IPS-15b (cell line): ENCODE measurements at regions not wholly inside any gene's neighbourhood (a gene's known extent, or its start where the extent isn't known, plus 50 kb on each side); places are given as distances from the start of the nearest gene placed in this dataset.

Experiments
- H3K27me3 ChIP-seq: one replicate; pipeline ENCODE4 v1.6.1; 2013; ENCODE audit warnings: low read length; ENCODE audit not compliant: control insufficient read depth, insufficient read depth
- H3K36me3 ChIP-seq: one replicate; pipeline ENCODE4 v1.6.1; 2013; ENCODE audit warnings: low read length; ENCODE audit not compliant: control insufficient read depth, insufficient read depth
- H3K4me1 ChIP-seq: one replicate; pipeline ENCODE4 v1.6.1; 2013; ENCODE audit warnings: mild to moderate bottlenecking, low read length; ENCODE audit not compliant: control insufficient read depth, insufficient read depth
- H3K4me3 ChIP-seq: one replicate; pipeline ENCODE4 v1.5.1; 2013; ENCODE audit warnings: low read depth, low read length
- H3K9ac ChIP-seq: one replicate; pipeline ENCODE4 v1.6.1; 2013; ENCODE audit warnings: low read depth, mild to moderate bottlenecking, low read length
- H3K9me3 ChIP-seq: one replicate; pipeline ENCODE4 v1.6.1; 2013; ENCODE audit warnings: mild to moderate bottlenecking, low read length; ENCODE audit not compliant: control insufficient read depth, insufficient read depth

DNA sequence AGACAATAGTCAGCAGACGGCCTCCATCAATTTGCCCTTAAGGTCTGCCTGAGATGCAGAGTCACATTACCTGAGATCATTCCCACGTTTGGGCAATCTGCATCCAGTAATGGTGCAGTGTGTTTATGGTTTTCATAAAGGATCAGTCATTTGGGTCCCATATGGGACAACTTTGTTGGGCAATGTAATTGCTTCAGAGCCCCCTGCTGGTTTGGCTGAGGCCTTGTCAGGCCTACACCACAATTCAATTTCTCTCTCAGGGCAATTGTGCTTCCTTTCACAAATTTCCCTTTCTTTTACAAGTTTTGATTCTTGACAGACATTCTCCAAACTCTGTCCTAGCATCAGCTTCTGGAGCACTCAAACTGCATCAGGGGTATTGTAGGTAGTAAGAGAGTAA lies 191.2 kb upstream of the SSTR1 start:
- Histone ChIP-seq H3K9ac (no peak overlapping the region), H3K27me3 (no peaks in the 10 kb centered on the region), H3K36me3 (peaks cover 6% of the 10 kb centered on the region), H3K9me3 (peaks cover 17% of the 10 kb centered on the region), H3K4me1 (no peaks in the 10 kb centered on the region), H3K4me3 (no peak overlapping the region)

DNA sequence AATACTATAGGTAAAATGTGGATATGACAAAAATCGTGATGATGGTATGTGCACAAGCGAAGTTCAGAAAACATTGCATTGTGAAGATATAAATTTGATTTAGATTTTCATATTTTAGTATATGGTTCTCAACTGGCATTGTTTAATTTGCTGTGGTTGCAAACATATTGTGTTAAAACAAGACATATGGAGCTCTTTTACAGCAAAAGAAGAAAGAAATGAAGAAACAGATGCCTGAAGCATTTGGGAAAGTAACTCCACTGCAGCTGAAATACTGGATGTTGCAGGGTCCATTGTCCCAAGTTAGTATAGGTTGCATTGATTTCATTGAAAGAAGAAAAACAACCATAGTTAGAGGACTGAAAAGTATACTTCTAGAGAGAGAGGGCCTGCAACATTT lies 185.8 kb upstream of the SSTR1 start:
- Histone ChIP-seq H3K9me3 (no peaks in the 10 kb centered on the region), H3K27me3 (no peaks in the 10 kb centered on the region), H3K9ac (no peak overlapping the region), H3K4me3 (no peak overlapping the region), H3K4me1 (no peaks in the 10 kb centered on the region), H3K36me3 (no peaks in the 10 kb centered on the region)

DNA sequence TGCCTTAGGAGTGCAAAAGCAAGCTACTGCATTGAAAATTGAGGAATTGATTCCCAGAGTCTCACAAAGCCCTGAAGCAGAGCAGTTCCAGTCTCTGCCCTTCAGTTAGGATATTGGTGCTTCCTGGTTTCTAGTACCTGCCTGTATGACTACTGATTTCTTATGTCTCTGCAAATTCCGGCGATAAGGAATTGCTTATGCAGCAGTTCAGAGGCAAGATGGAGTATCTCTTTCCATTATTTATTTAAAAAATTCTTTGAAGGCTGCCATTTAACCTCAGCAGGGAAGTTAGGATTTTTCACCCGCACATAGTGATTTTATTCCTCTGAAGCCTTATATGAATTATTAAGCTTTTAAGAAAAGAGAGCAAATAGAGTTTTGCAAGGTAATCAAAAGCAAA lies 184.9 kb upstream of the SSTR1 start:
- Histone ChIP-seq H3K9ac (no peak overlapping the region), H3K9me3 (no peaks in the 10 kb centered on the region), H3K4me3 (no peak overlapping the region), H3K4me1 (no peaks in the 10 kb centered on the region), H3K27me3 (no peaks in the 10 kb centered on the region), H3K36me3 (no peaks in the 10 kb centered on the region)

DNA sequence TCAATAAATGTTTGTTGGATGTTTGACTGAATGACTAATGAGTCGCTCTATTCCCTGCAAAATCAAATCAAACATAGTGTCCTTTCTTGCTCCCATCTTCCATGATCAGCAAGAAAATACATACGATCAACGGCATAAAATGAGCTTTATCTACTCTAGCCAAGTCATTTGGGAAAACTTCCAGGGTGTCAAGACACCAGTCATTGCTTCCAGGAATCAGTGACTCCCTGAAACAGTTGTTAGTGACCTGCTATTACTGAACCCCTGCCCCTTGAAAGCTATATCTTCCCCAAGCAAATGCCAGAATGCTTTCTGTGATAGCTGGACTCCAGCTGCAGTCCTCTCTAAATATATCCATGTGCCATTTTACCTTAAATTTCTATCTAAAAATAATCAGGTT lies 169.5 kb upstream of the SSTR1 start:
- Histone ChIP-seq H3K4me3 (no peak overlapping the region), H3K9me3 (no peaks in the 10 kb centered on the region), H3K9ac (no peak overlapping the region), H3K27me3 (no peaks in the 10 kb centered on the region), H3K36me3 (no peaks in the 10 kb centered on the region), H3K4me1 (peaks cover 3% of the 10 kb centered on the region)

DNA sequence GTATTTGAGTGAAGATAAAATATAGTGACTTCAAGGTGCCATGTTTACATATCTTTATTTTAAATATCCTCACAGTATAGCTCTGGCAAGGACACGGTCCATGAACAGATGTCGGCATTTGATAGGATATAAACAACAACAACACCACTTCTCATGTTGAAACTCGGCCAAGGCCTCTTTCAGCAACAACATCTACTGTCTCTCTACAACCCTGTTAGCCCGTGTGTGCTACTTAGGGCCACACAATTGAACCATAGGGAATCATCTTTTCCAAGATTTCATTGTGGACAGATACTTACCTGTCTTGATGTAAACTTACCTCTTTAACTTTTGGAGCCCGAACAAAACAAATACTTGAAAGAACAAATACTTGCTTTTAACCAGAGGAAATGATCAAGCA lies 168.7 kb upstream of the SSTR1 start:
- Histone ChIP-seq H3K9me3 (no peaks in the 10 kb centered on the region), H3K27me3 (no peaks in the 10 kb centered on the region), H3K36me3 (no peaks in the 10 kb centered on the region), H3K4me1 (peaks cover 3% of the 10 kb centered on the region), H3K4me3 (no peak overlapping the region), H3K9ac (no peak overlapping the region)

DNA sequence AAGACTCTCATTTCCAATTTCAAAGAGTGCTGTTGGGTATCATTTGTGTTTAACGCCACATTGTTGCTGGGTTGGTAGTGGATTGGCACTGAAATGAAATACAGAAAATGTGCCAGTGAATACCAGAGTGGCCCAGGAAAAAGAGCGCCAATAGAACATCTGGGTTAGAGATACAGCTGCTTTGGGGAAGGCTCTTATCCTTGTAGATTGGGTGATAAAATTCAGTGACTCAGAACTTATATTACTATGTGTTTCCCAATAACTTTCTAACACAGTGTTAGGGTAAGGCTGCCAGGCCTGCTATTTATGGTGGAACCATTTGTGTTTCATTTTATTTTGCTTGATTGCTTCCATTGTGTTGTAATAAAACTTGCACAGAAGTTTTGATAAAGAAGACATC lies 168.2 kb upstream of the SSTR1 start:
- no peak overlapping the region for H3K9ac ChIP-seq

DNA sequence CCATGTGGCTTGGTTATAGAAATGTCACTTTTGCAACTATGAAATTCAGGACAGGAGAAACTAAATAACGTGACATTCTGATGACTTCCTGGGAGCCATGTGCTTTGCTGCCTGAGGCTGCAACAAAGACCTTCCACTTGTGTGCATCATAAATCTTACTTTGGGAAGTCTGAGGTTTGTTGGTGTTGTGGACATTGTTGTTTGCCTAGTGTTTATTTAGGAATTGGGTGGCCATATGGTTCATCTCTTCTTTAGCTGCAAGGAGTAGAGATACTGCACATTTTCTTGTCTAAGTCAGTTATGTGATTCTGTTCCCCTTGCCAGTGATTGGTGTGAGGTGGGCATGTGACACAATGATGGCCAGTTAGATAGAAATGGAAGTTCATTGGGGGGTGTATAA lies 167.3 kb upstream of the SSTR1 start:
- Histone ChIP-seq H3K4me3 (no peak overlapping the region), H3K27me3 (no peaks in the 10 kb centered on the region), H3K36me3 (no peaks in the 10 kb centered on the region), H3K9me3 (no peaks in the 10 kb centered on the region), H3K4me1 (peaks cover 3% of the 10 kb centered on the region), H3K9ac (no peak overlapping the region)

More for the DNA sequence above, 168.2 kb upstream of the SSTR1 start:
- no peaks in the 10 kb centered on the region for H3K27me3 ChIP-seq
- H3K4me1 ChIP-seq, result peaks cover 3% of the 10 kb centered on the region
- H3K36me3 ChIP-seq, result no peaks in the 10 kb centered on the region
- H3K9me3 ChIP-seq, result no peaks in the 10 kb centered on the region
- H3K4me3 ChIP-seq, result no peak overlapping the region

DNA sequence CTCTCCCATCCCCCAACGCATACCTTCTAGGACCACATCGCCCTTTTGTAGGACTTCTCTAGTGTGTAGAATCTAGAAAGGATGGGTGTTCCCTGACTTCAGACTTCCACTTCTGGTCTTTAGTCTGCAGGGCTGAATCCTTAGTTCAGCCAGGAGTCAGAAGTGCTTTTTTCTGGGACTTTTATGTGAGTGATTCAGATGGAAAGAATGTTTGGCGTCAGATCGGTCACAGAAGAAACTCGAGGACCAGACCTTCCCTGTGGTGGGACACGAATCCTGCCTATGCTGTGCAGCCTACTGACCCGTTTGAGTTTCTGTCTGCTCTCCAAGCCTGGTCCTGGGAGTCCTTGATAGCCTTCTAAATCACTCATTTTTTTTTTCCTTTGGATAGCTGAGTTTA lies 165.4 kb upstream of the SSTR1 start:
- H3K27me3 ChIP-seq, result no peaks in the 10 kb centered on the region
- no peak overlapping the region for H3K4me3 ChIP-seq
- no peak overlapping the region for H3K9ac ChIP-seq
- peaks cover 12% of the 10 kb centered on the region for H3K4me1 ChIP-seq
- H3K9me3 ChIP-seq, result no peaks in the 10 kb centered on the region
- no peaks in the 10 kb centered on the region for H3K36me3 ChIP-seq

DNA sequence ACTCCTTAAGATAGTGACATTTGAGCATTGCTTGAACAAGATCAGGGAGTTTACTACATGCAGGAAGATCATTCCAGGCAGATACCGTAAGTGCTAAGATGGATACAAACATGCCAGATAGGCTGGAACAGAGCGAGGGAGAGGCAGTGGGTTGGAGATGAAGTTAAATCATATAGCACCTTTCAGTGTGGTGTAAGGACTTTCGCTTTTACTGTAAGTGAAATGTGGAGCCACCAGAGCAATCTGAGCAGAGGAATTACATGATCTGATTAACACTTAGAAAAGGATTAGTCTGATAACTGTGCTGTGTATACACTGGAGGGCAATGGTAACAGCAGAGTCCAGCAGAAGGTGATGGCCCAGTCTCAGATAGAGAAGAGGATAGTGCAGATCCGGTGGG lies 163.0 kb upstream of the SSTR1 start:
- H3K9me3 ChIP-seq, result no peaks in the 10 kb centered on the region
- no peak overlapping the region for H3K4me3 ChIP-seq
- no peaks in the 10 kb centered on the region for H3K27me3 ChIP-seq
- H3K9ac ChIP-seq, result no peak overlapping the region
- no peaks in the 10 kb centered on the region for H3K36me3 ChIP-seq
- peaks cover 18% of the 10 kb centered on the region for H3K4me1 ChIP-seq

DNA sequence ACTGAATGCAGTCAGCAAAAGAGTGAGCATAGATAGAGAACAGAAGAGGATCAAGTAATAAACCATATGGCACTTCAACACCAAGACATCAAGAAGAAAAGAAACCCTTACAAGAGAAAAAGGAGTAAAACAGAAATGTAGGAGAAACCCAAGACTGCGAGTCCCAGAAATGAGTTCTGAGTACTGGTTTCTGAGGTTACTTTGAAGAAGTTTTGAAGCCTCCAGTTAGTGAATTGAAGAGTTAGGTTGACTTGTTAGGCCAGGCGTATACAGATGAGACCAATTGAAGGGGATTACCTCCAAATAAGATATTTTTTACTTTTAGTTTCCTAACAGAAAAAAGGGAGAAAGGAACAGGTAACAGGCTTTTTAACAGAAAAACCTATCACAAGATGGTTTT lies 162.2 kb upstream of the SSTR1 start:
- Histone ChIP-seq H3K9me3 (no peaks in the 10 kb centered on the region), H3K9ac (no peak overlapping the region), H3K36me3 (no peaks in the 10 kb centered on the region), H3K4me3 (no peak overlapping the region), H3K27me3 (no peaks in the 10 kb centered on the region), H3K4me1 (peaks cover 18% of the 10 kb centered on the region)

DNA sequence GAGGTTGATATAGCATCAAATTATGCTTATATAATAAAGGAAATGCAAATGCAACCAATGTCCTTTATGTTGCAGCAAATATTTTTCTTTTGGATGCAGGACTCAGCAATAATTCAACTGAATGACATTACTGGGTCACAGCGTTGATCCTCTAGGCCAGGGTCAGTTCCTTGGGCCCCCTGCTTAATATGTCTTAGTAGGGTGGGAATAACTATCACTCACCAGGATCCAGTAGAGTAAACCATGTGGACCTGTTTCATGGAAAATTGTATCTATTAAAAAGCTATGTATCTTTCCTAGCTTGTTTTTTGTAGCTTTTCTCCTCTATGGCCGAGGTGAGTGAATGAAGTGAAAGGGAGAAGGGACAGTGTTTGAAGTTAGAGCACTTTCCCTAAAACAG lies 161.5 kb upstream of the SSTR1 start:
- Histone ChIP-seq H3K9me3 (no peaks in the 10 kb centered on the region), H3K4me3 (no peak overlapping the region)

DNA sequence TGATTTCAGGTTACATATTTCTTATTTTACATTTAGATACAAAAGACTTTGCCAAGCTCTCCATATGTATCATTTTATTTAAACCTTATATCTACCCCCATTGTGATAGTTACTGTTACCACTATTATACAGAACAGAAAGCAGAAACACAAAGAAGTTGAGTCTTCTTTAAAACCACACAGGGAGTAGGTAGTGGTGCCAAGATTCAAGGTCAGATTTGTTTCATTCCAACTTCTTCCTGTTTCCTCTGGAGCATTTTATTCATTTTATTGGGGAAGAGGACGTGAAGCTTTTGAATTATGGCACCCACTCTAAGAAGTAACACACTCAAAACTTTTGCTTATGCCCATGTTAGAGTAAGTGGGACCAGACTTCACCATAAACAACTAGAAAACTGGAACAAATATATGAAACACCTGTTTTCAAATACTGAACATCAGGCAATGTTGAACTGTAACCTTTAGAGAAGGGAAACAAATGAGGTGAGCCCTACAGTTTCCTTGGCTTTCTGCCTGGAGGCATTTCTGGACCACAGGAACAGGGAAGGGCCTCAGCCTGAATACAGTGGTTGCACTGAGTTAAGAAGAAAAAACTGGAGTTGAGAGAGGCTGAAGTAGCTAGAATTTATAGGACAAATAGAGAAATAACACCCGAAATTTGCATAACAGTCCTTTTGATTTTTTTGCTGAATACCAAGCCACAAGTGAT lies 160.4 kb upstream of the SSTR1 start:
- Histone ChIP-seq H3K4me3 (no peak overlapping the region), H3K27me3 (no peaks in the 10 kb centered on the region), H3K36me3 (no peaks in the 10 kb centered on the region), H3K9ac (no peak overlapping the region), H3K4me1 (peaks cover 16% of the 10 kb centered on the region), H3K9me3 (no peaks in the 10 kb centered on the region)

More for the DNA sequence above, 161.5 kb upstream of the SSTR1 start:
- H3K4me1 ChIP-seq, result peaks cover 18% of the 10 kb centered on the region
- H3K36me3 ChIP-seq, result no peaks in the 10 kb centered on the region
- no peak overlapping the region for H3K9ac ChIP-seq
- no peaks in the 10 kb centered on the region for H3K27me3 ChIP-seq
